HEK293 (cell line): ENCODE measurements at regions not wholly inside any gene's neighbourhood (a gene's known extent, or its start where the extent isn't known, plus 50 kb on each side); places are given as distances from the start of the nearest gene placed in this dataset.
A peak's percentile ranks its signal among the peaks of the same experiment; 100 is the strongest.

Source experiments
- CTCF ChIA-PET: fragments of 350-600 bp; formaldehyde crosslinking; extraction: SDS; loops from one replicate; lab custom pipeline; 2021; ENCODE audit warnings: antibody characterized with exemption; lab: Yijun Ruan, JAX
- POLR2A ChIA-PET: fragments of 300-600 bp; formaldehyde crosslinking; extraction: SDS; loops from one replicate; lab custom pipeline; 2020; ENCODE audit warnings: antibody characterized with exemption, inconsistent platforms; lab: Yijun Ruan, JAX
- H3K27ac ChIP-seq: fragments of 200-500 bp; sonication (Bioruptor generic); 2 replicates; pipeline ENCODE4 v1.5.1; 2014; ENCODE audit warnings: low read depth, low read length, control low read depth, inconsistent platforms; ENCODE audit errors: extremely low read depth
- H3K36me3 ChIP-seq, 2 experiments: fragments of 200-500 bp in 1 of 2; sonication (Bioruptor generic) in 1 of 2; 1 replicate in 1 of 2; 2 replicates in 1 of 2; pipeline ENCODE4 v1.5.1; 2014 to 2017; ENCODE audit warnings: inconsistent platforms in 2 of 2, low read length in 2 of 2; ENCODE audit not compliant: control insufficient read depth in 2 of 2, insufficient read depth in 1 of 2
- H3K4me1 ChIP-seq: fragments of 200-500 bp; sonication (Bioruptor generic); 2 replicates; pipeline ENCODE4 v1.5.1; 2014; ENCODE audit warnings: mild to moderate bottlenecking, low read length, inconsistent platforms; ENCODE audit not compliant: control insufficient read depth, insufficient read depth
- H3K4me3 ChIP-seq: 2 replicates; pipeline ENCODE4 v1.5.1; 2011; ENCODE audit warnings: low read depth, mild to moderate bottlenecking, control low read depth, low read length, moderate library complexity
- H3K9me3 ChIP-seq: fragments of 200-500 bp; sonication (Bioruptor generic); 2 replicates; pipeline ENCODE4 v1.5.1; 2014; ENCODE audit warnings: low read depth, low read length, inconsistent platforms; ENCODE audit not compliant: control insufficient read depth, insufficient read depth
- REST ChIP-seq: fragments of 450-650 bp; formaldehyde crosslinking; IDR thresholded peaks from 2 replicates; pipeline ENCODE4 v1.5.1; 2016; ENCODE audit warnings: missing biosample characterization, missing genetic modification characterization
- SALL2 ChIP-seq: fragments of 450-650 bp; formaldehyde crosslinking; IDR thresholded peaks from 2 replicates; pipeline ENCODE4 v1.5.0; 2017; ENCODE audit warnings: missing biosample characterization, mild to moderate bottlenecking, missing genetic modification characterization, borderline replicate concordance
- TSHZ1 ChIP-seq: fragments of 450-650 bp; formaldehyde crosslinking; IDR thresholded peaks from 2 replicates; pipeline ENCODE4 v1.5.1; 2016; ENCODE audit warnings: missing biosample characterization, missing genetic modification characterization, borderline replicate concordance
- ZBTB26 ChIP-seq: fragments of 450-650 bp; formaldehyde crosslinking; optimal IDR thresholded peaks from 2 replicates; pipeline ENCODE3; 2016; ENCODE audit warnings: missing biosample characterization, mild to moderate bottlenecking, missing genetic modification characterization
- ZFHX2 ChIP-seq: fragments of 450-650 bp; formaldehyde crosslinking; conservative IDR thresholded peaks from 2 replicates; pipeline ENCODE4 v1.5.1; 2016; ENCODE audit warnings: missing biosample characterization, missing genetic modification characterization
- ZNF16 ChIP-seq: fragments of 450-650 bp; formaldehyde crosslinking; IDR thresholded peaks from 2 replicates; pipeline ENCODE4 v1.5.1; 2016; ENCODE audit warnings: low read depth, missing biosample characterization, missing genetic modification characterization
- ZNF214 ChIP-seq: fragments of 450-650 bp; formaldehyde crosslinking; IDR thresholded peaks from 2 replicates; pipeline ENCODE4 v1.5.1; 2017; ENCODE audit warnings: missing biosample characterization, mild to moderate bottlenecking, missing genetic modification characterization, borderline replicate concordance
- ZNF791 ChIP-seq: fragments of 450-650 bp; formaldehyde crosslinking; IDR thresholded peaks from 2 replicates; pipeline ENCODE4 v1.5.1; 2016; ENCODE audit warnings: missing biosample characterization, missing genetic modification characterization
- ZNF792 ChIP-seq: fragments of 450-650 bp; formaldehyde crosslinking; IDR thresholded peaks from 2 replicates; pipeline ENCODE4 v1.5.1; 2016; ENCODE audit warnings: missing biosample characterization, missing genetic modification characterization

GRCh38 chr1:213325482-213325881 is 274.4 kb downstream of the RPS6KC1 start (continued):
- TF ChIP-seq ZNF791 (tag by site-specific recombination) = no peak
- TF ChIP-seq ZNF16 (tag by site-specific recombination) = no peak
- TF ChIP-seq, all 188 proteins: peak for 0

GRCh38 chr1:213326281-213327016 is 275.4 kb downstream of the RPS6KC1 start:
- Histone ChIP-seq H3K4me3 (no peak overlapping the region), H3K27ac (no peak overlapping the region), H3K4me1 (no peaks in the 10 kb centered on the region), H3K9me3 (no peaks in the 10 kb centered on the region), H3K36me3 (no peaks in the 10 kb centered on the region)
- ChIA-PET CTCF (no interaction called here), POLR2A (no interaction called here)
- no peak for TF ChIP-seq ZBTB26 (tag by site-specific recombination)

- no peaks in the 10 kb centered on the region for H3K36me3 ChIP-seq
- ChIA-PET CTCF (interaction anchor here (0.6 kb wide), 1 partner anchor 834 kb away, joined by 3 read pairs; no protein-coding TSS in a partner anchor), POLR2A (no interaction called here)
- no peaks in the 10 kb centered on the region for H3K4me1 ChIP-seq
- no peak overlapping the region for H3K4me3 ChIP-seq
- no peak overlapping the region for H3K27ac ChIP-seq
- no peaks in the 10 kb centered on the region for H3K9me3 ChIP-seq
- TF ChIP-seq ZNF792 (tag by site-specific recombination) (no peak), ZNF214 (tag by site-specific recombination) (no peak), REST (no peak), ZFHX2 (tag by site-specific recombination) (0 out of 2 replicates have a peak, but pooled peaks have one; percentile 17), TSHZ1 (tag by site-specific recombination) (no peak), SALL2 (tag by site-specific recombination) (no peak)
Measured at GRCh38 chr1:213327017-213327667, 276.1 kb downstream of the RPS6KC1 start.
